HepG2 (cell line): ENCODE measurements at regions not wholly inside any gene's neighbourhood (a gene's known extent, or its start where the extent isn't known, plus 50 kb on each side); places are given as distances from the start of the nearest gene placed in this dataset.

Experiments used
- ATAC-seq: fragments of 200-7000 bp; cut with Tn5 transposase; 3 replicates; pipeline ENCODE4 v1.9.1; 2020; ENCODE audit warnings: mild to moderate bottlenecking, moderate library complexity
- BruUV-seq: library from RNA; stranded (reverse); fragments of 400-500 nt; replicated peaks from 2 replicates; lab custom pipeline; 2021; lab: Mats Ljungman, UMichigan
- CTCF ChIA-PET: fragments of 300-600 bp; formaldehyde crosslinking; extraction: SDS; loops from one replicate; lab custom pipeline; 2021; ENCODE audit warnings: low total read pairs, inconsistent platforms, low intra/inter-chr PET ratio; lab: Yijun Ruan, JAX
- POLR2A ChIA-PET: fragments of 350-600 bp; sonication (Branson Sonifier 250); formaldehyde crosslinking; loops from one replicate; lab custom pipeline; 2020; ENCODE audit warnings: antibody characterized with exemption, inconsistent platforms; lab: Yijun Ruan, JAX
- DNase-seq: peaks from one replicate; pipeline ENCODE4 v3.0.0-alpha.2; 2015; ENCODE audit warnings: low spot score
- FAIRE-seq: peaks from 3 replicates; lab custom pipeline; 2011; peaks lifted over from hg19 to GRCh38; lab: Jason Lieb, UNC
- H2AFZ ChIP-seq: one replicate; pipeline ENCODE4 v1.6.1; 2011; ENCODE audit warnings: low read length, inconsistent platforms
- H3K27ac ChIP-seq: fragments of 300-600 bp; 3 replicates; pipeline ENCODE4 v1.8.0; 2011; ENCODE audit warnings: mixed run types, mild to moderate bottlenecking, mixed read lengths, low read length, inconsistent platforms; ENCODE audit not compliant: insufficient read depth; ENCODE audit errors: extremely low read length
- H3K27me3 ChIP-seq, 2 experiments: fragments of 200-600 bp in 1 of 2; 2 replicates in 1 of 2; 3 replicates in 1 of 2; pipeline versions ENCODE4 v1.6.0 to v1.8.0; 2011; ENCODE audit warnings: low read length in 2 of 2, mild to moderate bottlenecking in 2 of 2, moderate library complexity in 2 of 2, inconsistent platforms in 1 of 2; ENCODE audit not compliant: insufficient read depth in 2 of 2, control insufficient read depth in 1 of 2
- H3K36me3 ChIP-seq, 2 experiments: fragments of 200-600 bp in 1 of 2; replicated peaks in 1 of 2; 2 replicates in 1 of 2; 3 replicates in 1 of 2; pipeline versions ENCODE4 v1.5.1 to v1.8.0; 2011; ENCODE audit warnings: low read length in 2 of 2, inconsistent platforms in 1 of 2; ENCODE audit not compliant: insufficient read depth in 2 of 2, control insufficient read depth in 1 of 2
- H3K4me1 ChIP-seq: 2 replicates; pipeline ENCODE4 v1.5.1; 2012; ENCODE audit warnings: low read length, inconsistent platforms; ENCODE audit not compliant: insufficient read depth
- H3K4me2 ChIP-seq: 2 replicates; pipeline ENCODE4 v1.6.0; 2011; ENCODE audit warnings: low read depth, low read length, inconsistent platforms
- H3K4me3 ChIP-seq, 3 experiments: fragments of 200-600 bp in 1 of 3; sonication (generic), shearing (Covaris generic) in 1 of 3; replicated peaks in 1 of 3; 2 replicates each; pipeline ENCODE4 v1.5.1; 2011 to 2016; ENCODE audit warnings: low read length in 3 of 3, inconsistent platforms in 2 of 3, low read depth in 2 of 3, mild to moderate bottlenecking in 2 of 3, control low read depth in 1 of 3, mixed read lengths in 1 of 3; ENCODE audit not compliant: insufficient read depth in 1 of 3
- H3K79me2 ChIP-seq: one replicate; pipeline ENCODE4 v1.6.1; 2011; ENCODE audit warnings: low read length, inconsistent platforms; ENCODE audit not compliant: insufficient read depth
- H3K9ac ChIP-seq: 2 replicates; pipeline ENCODE4 v1.6.0; 2011; ENCODE audit warnings: mild to moderate bottlenecking, low read depth, low read length, inconsistent platforms; ENCODE audit not compliant: insufficient read depth
- H3K9me3 ChIP-seq: 2 replicates; pipeline ENCODE4 v1.5.1; 2012; ENCODE audit warnings: mild to moderate bottlenecking, low read length
- H4K20me1 ChIP-seq: 2 replicates; pipeline ENCODE4 v1.6.0; 2011; ENCODE audit warnings: inconsistent platforms, mild to moderate bottlenecking, low read length, moderate library complexity; ENCODE audit not compliant: insufficient read depth
- BCL6 ChIP-seq: IDR thresholded peaks from 2 replicates; pipeline ENCODE4 v1.6.1; 2016; ENCODE audit warnings: missing genetic modification reagents, missing compliant biosample characterization
- CBX1 ChIP-seq: IDR thresholded peaks from one replicate; pipeline ENCODE4 v1.6.1; 2016; ENCODE audit warnings: antibody characterized with exemption, low read depth
- ETV5 ChIP-seq: IDR thresholded peaks from 2 replicates; pipeline ENCODE4 v1.6.1; 2018; ENCODE audit warnings: missing biosample characterization, missing genetic modification reagents, inconsistent platforms, borderline replicate concordance
- FOXK2 ChIP-seq: fragments of 450-650 bp; IDR thresholded peaks from 2 replicates; pipeline ENCODE4 v1.6.1; 2016
- HDAC2 ChIP-seq: sonication (generic); formaldehyde crosslinking; IDR thresholded peaks from 2 replicates; pipeline ENCODE4 v1.4.0; 2020; ENCODE audit warnings: missing genetic modification reagents
- HMG20A ChIP-seq: IDR thresholded peaks from 2 replicates; pipeline ENCODE4 v1.6.1; 2016; ENCODE audit warnings: borderline replicate concordance
- HMG20B ChIP-seq: conservative IDR thresholded peaks from 2 replicates; pipeline ENCODE4 v1.6.1; 2016; ENCODE audit warnings: missing genetic modification reagents, missing compliant biosample characterization
- MIER2 ChIP-seq: IDR thresholded peaks from 2 replicates; pipeline ENCODE4 v1.6.1; 2016; ENCODE audit warnings: missing biosample characterization, missing genetic modification reagents
- POGZ ChIP-seq: sonication (generic); formaldehyde crosslinking; IDR thresholded peaks from 2 replicates; pipeline ENCODE4 v1.4.0; 2020; ENCODE audit warnings: mild to moderate bottlenecking, missing genetic modification reagents
- RNF219 ChIP-seq: sonication (generic); formaldehyde crosslinking; IDR thresholded peaks from 2 replicates; pipeline ENCODE4 v1.5.0; 2020; ENCODE audit warnings: mild to moderate bottlenecking, missing genetic modification reagents
- RXRB ChIP-seq: IDR thresholded peaks from 2 replicates; pipeline ENCODE4 v1.6.1; 2016; ENCODE audit warnings: borderline replicate concordance, missing genetic modification reagents, missing compliant biosample characterization
- SIN3B ChIP-seq: fragments of 150-350 bp; IDR thresholded peaks from 2 replicates; pipeline ENCODE4 v1.6.1; 2014; ENCODE audit warnings: low read length
- SMAD1 ChIP-seq: sonication (generic); formaldehyde crosslinking; IDR thresholded peaks from 2 replicates; pipeline ENCODE4 v1.4.0; 2020; ENCODE audit warnings: missing genetic modification reagents, low read depth, mild to moderate bottlenecking, borderline replicate concordance
- ZC3H13 ChIP-seq: sonication (generic); formaldehyde crosslinking; IDR thresholded peaks from 2 replicates; pipeline ENCODE4 v1.8.1; 2023; ENCODE audit warnings: mild to moderate bottlenecking, missing genetic modification reagents, moderate library complexity
- ZFP90 ChIP-seq: sonication (generic); formaldehyde crosslinking; IDR thresholded peaks from 2 replicates; pipeline ENCODE4 v1.8.0; 2022; ENCODE audit warnings: missing genetic modification reagents, mild to moderate bottlenecking, inconsistent platforms, borderline replicate concordance
- ZMAT3 ChIP-seq: sonication (generic); formaldehyde crosslinking; conservative IDR thresholded peaks from 2 replicates; pipeline ENCODE4 v1.7.0; 2021; ENCODE audit warnings: missing genetic modification reagents
- ZNF20 ChIP-seq: sonication (generic); formaldehyde crosslinking; IDR thresholded peaks from 2 replicates; pipeline ENCODE4 v1.4.0; 2020; ENCODE audit warnings: mild to moderate bottlenecking, moderate library complexity, missing genetic modification reagents
- ZNF253 ChIP-seq: sonication (generic); formaldehyde crosslinking; IDR thresholded peaks from 2 replicates; pipeline ENCODE4 v1.8.0; 2022; ENCODE audit warnings: mild to moderate bottlenecking, missing genetic modification reagents, borderline replicate concordance
- ZNF30 ChIP-seq: sonication (generic); formaldehyde crosslinking; IDR thresholded peaks from 2 replicates; pipeline ENCODE4 v1.5.0; 2020; ENCODE audit warnings: mild to moderate bottlenecking, missing genetic modification reagents
- ZNF317 ChIP-seq: sonication (generic); formaldehyde crosslinking; IDR thresholded peaks from 2 replicates; pipeline ENCODE4 v1.5.0; 2020; ENCODE audit warnings: mild to moderate bottlenecking, missing genetic modification reagents
- ZNF337 ChIP-seq: sonication (generic); formaldehyde crosslinking; IDR thresholded peaks from 2 replicates; pipeline ENCODE4 v1.5.1; 2020; ENCODE audit warnings: missing genetic modification reagents, low read depth, mild to moderate bottlenecking, borderline replicate concordance
- ZNF775 ChIP-seq: sonication (generic); formaldehyde crosslinking; IDR thresholded peaks from 2 replicates; pipeline ENCODE4 v1.4.0; 2020; ENCODE audit warnings: missing genetic modification reagents, mild to moderate bottlenecking, moderate library complexity, borderline replicate concordance
- ZNF883 ChIP-seq: sonication (generic); formaldehyde crosslinking; IDR thresholded peaks from 2 replicates; pipeline ENCODE4 v1.5.1; 2020; ENCODE audit warnings: mild to moderate bottlenecking, missing genetic modification reagents; ENCODE audit errors: not compliant biosample characterization
- ZSCAN29 ChIP-seq: sonication (generic); formaldehyde crosslinking; conservative IDR thresholded peaks from 2 replicates; pipeline ENCODE4 v1.4.0; 2020; ENCODE audit warnings: mild to moderate bottlenecking, missing genetic modification reagents
- WGBS: methylation state at CpG from one replicate; pipeline ENCODE4 v1.1.6; 2017; ENCODE audit warnings: low lambda C conversion rate; 5-methylcytosine and 5-hydroxymethylcytosine counted together
- in situ Hi-C: cut with HindIII; loops from 2 replicates; pipeline ENCODE4 v1.10.0; 2017; ENCODE audit warnings: low pct_unique_long_range_greater_than_20kb; ENCODE audit not compliant: extremely low pct_ligation_motif_present
- intact Hi-C: fragments of 100-400 bp; cut with micrococcal nuclease; formaldehyde crosslinking; loops from one replicate; pipeline ENCODE4 v1.10.0; 2022; ENCODE audit not compliant: unreplicated experiment
- TF ChIP-seq, protein P1 (sequence below): sonication (generic); formaldehyde crosslinking; IDR thresholded peaks from 2 replicates; pipeline ENCODE4 v1.5.0; 2020; ENCODE audit warnings: mild to moderate bottlenecking, missing genetic modification reagents

- TF ChIP-seq ZNF253 (CRISPR knock-in tag) (no peak), MIER2 (CRISPR knock-in tag) (peak; percentile 97), ZFP90 (CRISPR knock-in tag) (no peak), HMG20A (CRISPR knock-in tag) (no peak), POGZ (CRISPR knock-in tag) (no peak), ZNF775 (CRISPR knock-in tag) (no peak), ZNF337 (CRISPR knock-in tag) (no peak), RNF219 (no peak), ZNF317 (CRISPR knock-in tag) (no peak), HDAC2 (CRISPR knock-in tag) (0 out of 2 replicates have a peak, but pooled peaks have one; percentile 35), BCL6 (CRISPR knock-in tag) (no peak), FOXK2 (no peak), ETV5 (CRISPR knock-in tag) (no peak)
Measured at GRCh38 chr15:53328341-53328740, 431.1 kb downstream of the WDR72 start (continued).

- TF ChIP-seq ZC3H13 (CRISPR knock-in tag) (no peak), SMAD1 (CRISPR knock-in tag) (no peak), SIN3B (no peak), ZMAT3 (CRISPR knock-in tag) (no peak), CBX1 (no peak), ZNF30 (CRISPR knock-in tag) (no peak), ZSCAN29 (CRISPR knock-in tag) (no peak), HMG20B (CRISPR knock-in tag) (no peak), RXRB (CRISPR knock-in tag) (no peak), ZNF20 (CRISPR knock-in tag) (no peak), ZNF883 (CRISPR knock-in tag) (no peak)
- TF ChIP-seq, protein P1, sequence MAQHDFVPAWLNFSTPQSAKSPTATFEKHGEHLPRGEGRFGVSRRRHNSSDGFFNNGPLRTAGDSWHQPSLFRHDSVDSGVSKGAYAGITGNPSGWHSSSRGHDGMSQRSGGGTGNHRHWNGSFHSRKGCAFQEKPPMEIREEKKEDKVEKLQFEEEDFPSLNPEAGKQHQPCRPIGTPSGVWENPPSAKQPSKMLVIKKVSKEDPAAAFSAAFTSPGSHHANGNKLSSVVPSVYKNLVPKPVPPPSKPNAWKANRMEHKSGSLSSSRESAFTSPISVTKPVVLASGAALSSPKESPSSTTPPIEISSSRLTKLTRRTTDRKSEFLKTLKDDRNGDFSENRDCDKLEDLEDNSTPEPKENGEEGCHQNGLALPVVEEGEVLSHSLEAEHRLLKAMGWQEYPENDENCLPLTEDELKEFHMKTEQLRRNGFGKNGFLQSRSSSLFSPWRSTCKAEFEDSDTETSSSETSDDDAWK (CRISPR knock-in tag), result no peak
- Histone ChIP-seq H2AFZ (no peak overlapping the region), H3K36me3 (no peaks in the 10 kb centered on the region), H3K4me2 (no peak overlapping the region), H3K79me2 (no peaks in the 10 kb centered on the region), H4K20me1 (no peaks in the 10 kb centered on the region), H3K9ac (no peak overlapping the region), H3K9me3 (no peaks in the 10 kb centered on the region), H3K4me3 (no peak overlapping the region), H3K27me3 (no peaks in the 10 kb centered on the region), H3K4me1 (0 out of 2 replicates have a peak, but pooled peaks cover 16% of the 10 kb centered on the region), H3K27ac (no peak overlapping the region)
- CTCF ChIA-PET, result no interaction called here
- intact Hi-C loops, result no loop called here
- ATAC-seq, result no peak
- in situ Hi-C loops, result no loop called here
- POLR2A ChIA-PET, result no interaction called here
- no peak for FAIRE-seq
- BruUV-seq, result no TSS peak
- 57% methylated on average over 7 of the region's 7 CpGs for WGBS
- DNase-seq, result no peak
Measured at GRCh38 chr15:53324061-53324460, 435.4 kb downstream of the WDR72 start.
